HL-60 (cell line): ENCODE measurements at regions not wholly inside any gene's neighbourhood (a gene's known extent, or its start where the extent isn't known, plus 50 kb on each side); places are given as distances from the start of the nearest gene placed in this dataset.

Experiments used
- CTCF ChIP-seq: IDR thresholded peaks from one replicate; pipeline ENCODE4 v1.5.1; 2011; ENCODE audit warnings: low read length, control low read depth, inconsistent platforms; ENCODE audit not compliant: insufficient read depth
- POLR2AphosphoS5 ChIP-seq: IDR thresholded peaks from 2 replicates; pipeline ENCODE4 v1.6.1; 2012; ENCODE audit warnings: low read depth

DNA sequence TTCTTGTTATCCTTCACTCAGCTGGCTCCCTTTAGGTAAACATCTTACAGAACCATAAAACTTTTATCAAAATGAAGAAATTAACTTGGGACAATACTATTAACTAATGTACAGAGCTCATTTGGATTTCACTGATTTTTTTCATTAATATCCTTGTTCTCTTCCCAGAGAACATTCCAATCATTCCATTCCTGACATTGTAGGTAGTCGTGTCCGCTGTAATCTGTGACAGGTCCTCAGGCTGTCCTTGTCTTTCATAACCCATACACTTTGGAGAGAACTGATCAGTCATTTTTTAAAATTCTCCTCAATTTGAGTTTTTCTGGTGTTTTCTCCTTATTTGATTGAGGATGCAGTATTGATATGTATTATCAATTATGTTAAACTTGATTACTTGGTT, 916.8 kb downstream of the GALC start:
- no peak for TF ChIP-seq CTCF
- no peak for TF ChIP-seq POLR2AphosphoS5
